ENCODE measurements at regions not wholly inside any gene's neighbourhood (a gene's known extent, or its start where the extent isn't known, plus 50 kb on each side); places are given as distances from the start of the nearest gene placed in this dataset.

DNA sequence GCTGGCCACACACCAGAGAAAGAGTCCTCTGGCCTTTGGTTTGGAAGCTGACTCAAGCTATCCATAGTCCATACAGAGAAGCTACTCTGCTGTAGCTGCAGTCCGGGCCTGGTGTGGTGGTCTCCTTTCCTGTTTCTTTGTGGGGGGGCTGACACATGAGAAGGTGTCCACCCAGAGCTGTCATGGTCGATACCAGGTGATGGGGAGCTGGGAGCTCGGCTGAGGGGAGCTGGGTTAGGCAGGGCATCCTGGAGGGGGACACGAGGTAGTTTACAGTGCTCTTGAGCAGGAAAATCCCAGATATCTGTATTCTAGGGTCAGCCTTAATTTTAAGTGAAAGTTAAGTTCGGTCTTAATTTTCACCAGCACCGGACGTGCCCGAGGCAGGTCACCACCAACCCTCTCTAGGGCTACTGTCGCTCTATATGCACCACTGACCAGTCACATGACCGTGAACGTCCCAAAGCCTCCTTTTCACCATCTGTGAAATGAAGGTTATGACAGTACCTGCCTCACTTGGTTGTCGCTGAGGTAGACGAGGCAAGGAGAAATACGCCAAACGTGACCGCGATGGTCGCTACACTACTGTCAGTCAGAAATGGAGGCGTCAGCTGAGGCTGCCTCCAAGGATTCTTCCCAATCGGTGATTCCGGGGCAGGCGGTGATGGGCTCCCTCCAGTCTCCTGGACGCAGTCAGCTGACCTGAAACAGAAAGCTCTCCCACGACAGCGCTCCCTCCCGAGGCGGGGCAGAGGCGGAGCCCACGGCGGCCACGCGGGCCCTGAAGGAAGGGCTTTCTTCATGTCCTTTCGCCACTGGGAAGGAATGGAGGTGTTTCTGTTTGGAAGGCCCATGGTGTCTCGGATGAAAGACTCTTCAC, 69.4 kb upstream of the SHH start:
- TF ChIP-seq FOXA2 (IDR thresholded peaks at IDR 0.05) = no peak
- TF ChIP-seq REST (IDR thresholded peaks at IDR 0.05) = no peak
- no peak for TF ChIP-seq CTCF (IDR thresholded peaks at IDR 0.05; ENCODE audit: low read depth, low read length, missing input control)
- no peak for TF ChIP-seq JUND (IDR thresholded peaks at IDR 0.05)
- TF ChIP-seq HNF4A (conservative IDR thresholded peaks at IDR 0.05) = no peak
- TF ChIP-seq, protein P1, sequence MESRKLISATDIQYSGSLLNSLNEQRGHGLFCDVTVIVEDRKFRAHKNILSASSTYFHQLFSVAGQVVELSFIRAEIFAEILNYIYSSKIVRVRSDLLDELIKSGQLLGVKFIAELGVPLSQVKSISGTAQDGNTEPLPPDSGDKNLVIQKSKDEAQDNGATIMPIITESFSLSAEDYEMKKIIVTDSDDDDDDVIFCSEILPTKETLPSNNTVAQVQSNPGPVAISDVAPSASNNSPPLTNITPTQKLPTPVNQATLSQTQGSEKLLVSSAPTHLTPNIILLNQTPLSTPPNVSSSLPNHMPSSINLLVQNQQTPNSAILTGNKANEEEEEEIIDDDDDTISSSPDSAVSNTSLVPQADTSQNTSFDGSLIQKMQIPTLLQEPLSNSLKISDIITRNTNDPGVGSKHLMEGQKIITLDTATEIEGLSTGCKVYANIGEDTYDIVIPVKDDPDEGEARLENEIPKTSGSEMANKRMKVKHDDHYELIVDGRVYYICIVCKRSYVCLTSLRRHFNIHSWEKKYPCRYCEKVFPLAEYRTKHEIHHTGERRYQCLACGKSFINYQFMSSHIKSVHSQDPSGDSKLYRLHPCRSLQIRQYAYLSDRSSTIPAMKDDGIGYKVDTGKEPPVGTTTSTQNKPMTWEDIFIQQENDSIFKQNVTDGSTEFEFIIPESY (IDR thresholded peaks at IDR 0.05) = no peak
- no peak for TF ChIP-seq TAF1 (conservative IDR thresholded peaks at IDR 0.05)
- no peak for TF ChIP-seq RAD21 (IDR thresholded peaks at IDR 0.05)
